Endodermal cell (in vitro differentiated cells): ENCODE measurements at regions not wholly inside any gene's neighbourhood (a gene's known extent, or its start where the extent isn't known, plus 50 kb on each side); places are given as distances from the start of the nearest gene placed in this dataset.

ENCODE experiments used
- DNase-seq: peaks from one replicate; pipeline ENCODE4 v3.0.0-alpha.2; 2017
- H3K27ac ChIP-seq: 2 replicates; pipeline ENCODE4 v1.5.1; 2013; ENCODE audit warnings: mild to moderate bottlenecking, low read depth, low read length, moderate library complexity
- H3K27me3 ChIP-seq: 2 replicates; pipeline ENCODE4 v1.6.1; 2013; ENCODE audit warnings: mild to moderate bottlenecking, low read length, moderate library complexity; ENCODE audit not compliant: insufficient read depth, control insufficient read depth, poor library complexity, severe bottlenecking
- H3K36me3 ChIP-seq: 2 replicates; pipeline ENCODE4 v1.7.0; 2013; ENCODE audit warnings: mild to moderate bottlenecking, low read length, moderate library complexity; ENCODE audit not compliant: control insufficient read depth, insufficient read depth
- H3K4me1 ChIP-seq: one replicate; pipeline ENCODE4 v1.7.0; 2013; ENCODE audit warnings: low read length; ENCODE audit not compliant: control insufficient read depth, insufficient read depth
- H3K4me3 ChIP-seq: 2 replicates; pipeline ENCODE4 v1.5.1; 2013; ENCODE audit warnings: mild to moderate bottlenecking, low read length, moderate library complexity
- H3K9ac ChIP-seq: 2 replicates; pipeline ENCODE4 v1.6.1; 2013; ENCODE audit warnings: mild to moderate bottlenecking, low read length, moderate library complexity; ENCODE audit not compliant: poor library complexity, severe bottlenecking; ENCODE audit errors: extremely low read depth
- H3K9me3 ChIP-seq: 2 replicates; pipeline ENCODE4 v1.6.1; 2013; ENCODE audit warnings: mild to moderate bottlenecking, low read length, moderate library complexity; ENCODE audit not compliant: control insufficient read depth
- H3K27ac Mint-ChIP-seq: 2 replicates; pipeline ENCODE4 v1.8.0; 2020; ENCODE audit warnings: mixed read lengths
- H3K27me3 Mint-ChIP-seq: 2 replicates; pipeline ENCODE4 v1.8.0; 2021; ENCODE audit warnings: mild to moderate bottlenecking, mixed read lengths; ENCODE audit not compliant: insufficient read depth
- H3K36me3 Mint-ChIP-seq: 2 replicates; pipeline ENCODE4 v1.8.0; 2020; ENCODE audit warnings: low read depth, mixed read lengths
- H3K4me1 Mint-ChIP-seq: 2 replicates; pipeline ENCODE4 v1.8.0; 2020; ENCODE audit warnings: mixed read lengths
- H3K4me3 Mint-ChIP-seq: 2 replicates; pipeline ENCODE4 v1.8.0; 2020; ENCODE audit warnings: mild to moderate bottlenecking, moderate library complexity, mixed read lengths
- H3K9me3 Mint-ChIP-seq: 2 replicates; pipeline ENCODE4 v1.8.0; 2020; ENCODE audit warnings: mild to moderate bottlenecking, mixed read lengths
- WGBS, 2 experiments: methylation state at CpG; one replicate each; pipeline versions ENCODE4 v1.1.5 to v1.1.7; 2013; ENCODE audit warnings: missing lambda C conversion rate in 2 of 2, mixed read lengths in 1 of 2; ENCODE audit not compliant: insufficient coverage in 1 of 2, insufficient read length in 1 of 2; 5-methylcytosine and 5-hydroxymethylcytosine counted together
- TF ChIP-seq, protein P1 (sequence below): fragments of 200-600 bp; sonication (generic); conservative IDR thresholded peaks from 2 replicates; pipeline ENCODE4 v1.5.0; 2021; ENCODE audit warnings: antibody characterized with exemption, mild to moderate bottlenecking

DNA sequence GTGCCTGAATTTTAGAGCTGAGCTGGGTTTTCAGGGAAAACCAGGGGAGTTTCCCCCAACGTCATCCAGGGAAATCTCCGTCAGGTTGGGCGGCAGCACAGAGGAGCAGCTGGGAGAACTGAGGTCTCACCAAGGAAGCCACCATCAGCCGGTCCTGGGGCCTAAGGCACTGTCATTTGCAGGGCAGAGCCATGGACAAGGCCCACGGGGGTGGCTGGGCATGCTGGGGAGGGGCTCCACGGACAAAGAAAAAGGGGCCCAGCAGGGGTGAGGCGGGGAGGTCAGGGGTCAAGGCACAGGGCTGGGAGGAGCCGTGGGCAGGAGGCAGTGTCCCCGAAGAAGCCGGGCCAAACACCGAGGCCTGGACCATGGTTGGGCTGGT, 109.8 kb downstream of the HMX1 start:
- Histone ChIP-seq H3K4me3 (no peak overlapping the region), H3K9ac (no peak overlapping the region), H3K36me3 (no peaks in the 10 kb centered on the region), H3K4me1 (no peaks in the 10 kb centered on the region), H3K27ac (no peak overlapping the region), H3K9me3 (no peaks in the 10 kb centered on the region), H3K27me3 (no peaks in the 10 kb centered on the region)
- H3K36me3 Mint-ChIP-seq: no peaks in the 10 kb centered on the region
- WGBS, 2 experiments: 75 to 87% methylated on average over 4 to 11 of the region's 11 CpGs
- H3K4me3 Mint-ChIP-seq: no peak overlapping the region
- H3K27ac Mint-ChIP-seq: no peak overlapping the region
- H3K27me3 Mint-ChIP-seq: no peaks in the 10 kb centered on the region
- TF ChIP-seq, protein P1, sequence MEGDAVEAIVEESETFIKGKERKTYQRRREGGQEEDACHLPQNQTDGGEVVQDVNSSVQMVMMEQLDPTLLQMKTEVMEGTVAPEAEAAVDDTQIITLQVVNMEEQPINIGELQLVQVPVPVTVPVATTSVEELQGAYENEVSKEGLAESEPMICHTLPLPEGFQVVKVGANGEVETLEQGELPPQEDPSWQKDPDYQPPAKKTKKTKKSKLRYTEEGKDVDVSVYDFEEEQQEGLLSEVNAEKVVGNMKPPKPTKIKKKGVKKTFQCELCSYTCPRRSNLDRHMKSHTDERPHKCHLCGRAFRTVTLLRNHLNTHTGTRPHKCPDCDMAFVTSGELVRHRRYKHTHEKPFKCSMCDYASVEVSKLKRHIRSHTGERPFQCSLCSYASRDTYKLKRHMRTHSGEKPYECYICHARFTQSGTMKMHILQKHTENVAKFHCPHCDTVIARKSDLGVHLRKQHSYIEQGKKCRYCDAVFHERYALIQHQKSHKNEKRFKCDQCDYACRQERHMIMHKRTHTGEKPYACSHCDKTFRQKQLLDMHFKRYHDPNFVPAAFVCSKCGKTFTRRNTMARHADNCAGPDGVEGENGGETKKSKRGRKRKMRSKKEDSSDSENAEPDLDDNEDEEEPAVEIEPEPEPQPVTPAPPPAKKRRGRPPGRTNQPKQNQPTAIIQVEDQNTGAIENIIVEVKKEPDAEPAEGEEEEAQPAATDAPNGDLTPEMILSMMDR: no peak
- no peaks in the 10 kb centered on the region for H3K4me1 Mint-ChIP-seq
- DNase-seq: peak; percentile 43
- no peaks in the 10 kb centered on the region for H3K9me3 Mint-ChIP-seq

DNA sequence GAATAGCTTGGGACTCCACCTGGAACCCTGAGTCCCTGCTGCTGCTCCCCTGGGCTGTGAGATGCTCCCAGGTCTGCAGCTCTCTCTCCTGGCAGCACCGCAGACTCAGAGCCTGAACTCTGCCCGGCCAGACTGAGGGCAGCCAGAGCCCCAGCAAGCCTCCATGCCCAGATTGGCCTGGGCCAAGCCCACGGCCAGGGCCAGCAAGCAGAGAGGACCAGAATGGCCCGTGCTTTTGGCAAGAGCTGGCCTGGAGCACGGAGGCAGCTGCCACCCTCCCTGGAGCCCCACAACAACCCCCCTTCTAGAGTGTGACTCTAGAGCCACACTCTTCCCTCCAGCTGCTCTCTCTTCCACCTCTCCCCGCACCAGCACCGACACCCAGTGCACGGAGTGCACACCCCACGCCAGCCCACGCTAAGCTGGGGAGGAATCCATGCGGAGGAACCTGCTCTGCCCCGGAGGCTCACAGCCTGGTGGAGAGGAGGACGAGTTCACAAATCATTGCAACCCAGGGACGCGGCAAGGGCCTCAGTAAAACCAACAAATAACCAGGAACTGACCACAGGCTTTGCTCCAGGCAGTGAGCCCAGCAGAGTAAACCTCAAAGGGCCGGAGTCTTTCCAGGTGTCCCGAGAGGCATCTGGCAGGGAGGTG, 110.3 kb downstream of the HMX1 start:
- TF ChIP-seq, protein P1: no peak
- Mint-ChIP-seq H3K4me3 (no peak overlapping the region), H3K27me3 (no peaks in the 10 kb centered on the region), H3K9me3 (no peaks in the 10 kb centered on the region), H3K4me1 (no peaks in the 10 kb centered on the region), H3K27ac (no peak overlapping the region), H3K36me3 (no peaks in the 10 kb centered on the region)
- no peaks in the 10 kb centered on the region for H3K9me3 ChIP-seq
- no peak overlapping the region for H3K27ac ChIP-seq
- peak; percentile 33 for DNase-seq
- no peak overlapping the region for H3K9ac ChIP-seq
- H3K36me3 ChIP-seq: no peaks in the 10 kb centered on the region
- no peaks in the 10 kb centered on the region for H3K4me1 ChIP-seq
- H3K4me3 ChIP-seq: no peak overlapping the region
- no peaks in the 10 kb centered on the region for H3K27me3 ChIP-seq
- WGBS, 2 experiments: 81 to 89% methylated on average over 8 to 17 of the region's 17 CpGs

DNA sequence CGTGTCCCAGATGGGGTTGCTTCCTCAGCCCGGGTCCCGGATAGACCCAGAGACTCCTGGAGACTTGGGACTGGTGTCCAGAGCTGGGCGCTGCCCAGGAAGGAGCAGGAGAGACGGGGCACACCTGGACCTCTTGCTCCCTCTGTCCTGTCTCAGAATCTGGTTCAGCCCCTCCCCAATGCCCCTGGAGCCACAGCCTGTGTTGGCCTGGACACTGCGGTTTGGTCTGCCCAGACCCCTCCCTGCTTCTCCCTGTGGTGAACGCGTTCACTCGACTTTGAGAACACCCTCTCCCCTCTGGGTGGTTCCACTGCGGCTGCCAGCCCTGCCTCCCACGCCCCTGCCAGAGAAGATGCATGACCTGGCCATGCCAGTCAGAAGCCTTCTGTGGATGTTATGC, 111.1 kb downstream of the HMX1 start:
- no peak overlapping the region for H3K9ac ChIP-seq
- DNase-seq: peak; percentile 38
- H3K36me3 Mint-ChIP-seq: no peaks in the 10 kb centered on the region
- H3K4me3 Mint-ChIP-seq: no peak overlapping the region
- no peaks in the 10 kb centered on the region for H3K36me3 ChIP-seq
- H3K4me1 Mint-ChIP-seq: no peaks in the 10 kb centered on the region
- no peaks in the 10 kb centered on the region for H3K27me3 ChIP-seq
- H3K4me3 ChIP-seq: no peak overlapping the region
- no peaks in the 10 kb centered on the region for H3K27me3 Mint-ChIP-seq
- no peak overlapping the region for H3K27ac ChIP-seq
- no peaks in the 10 kb centered on the region for H3K9me3 ChIP-seq
- H3K4me1 ChIP-seq: no peaks in the 10 kb centered on the region
- WGBS, 2 experiments: 81% methylated on average over 8 to 11 of the region's 11 CpGs
- H3K9me3 Mint-ChIP-seq: peaks cover 2% of the 10 kb centered on the region
- no peak overlapping the region for H3K27ac Mint-ChIP-seq
- TF ChIP-seq, protein P1: no peak
